Stimulated activated CD4-positive, alpha-beta T cell treated with anti-CD3 and anti-CD28 coated beads, Interleukin-4, amount 100 ng/mL, for 24 hours (primary cell): ENCODE measurements at regions not wholly inside any gene's neighbourhood (a gene's known extent, or its start where the extent isn't known, plus 50 kb on each side); places are given as distances from the start of the nearest gene placed in this dataset.

ENCODE experiments used
- DNase-seq: peaks from one replicate; pipeline ENCODE4 v3.0.0-alpha.2; 2020

- DNase-seq, result no peak
Measured at GRCh38 chr1:189438808-189439207, 1038.9 kb downstream of the BRINP3 start.

DNA sequence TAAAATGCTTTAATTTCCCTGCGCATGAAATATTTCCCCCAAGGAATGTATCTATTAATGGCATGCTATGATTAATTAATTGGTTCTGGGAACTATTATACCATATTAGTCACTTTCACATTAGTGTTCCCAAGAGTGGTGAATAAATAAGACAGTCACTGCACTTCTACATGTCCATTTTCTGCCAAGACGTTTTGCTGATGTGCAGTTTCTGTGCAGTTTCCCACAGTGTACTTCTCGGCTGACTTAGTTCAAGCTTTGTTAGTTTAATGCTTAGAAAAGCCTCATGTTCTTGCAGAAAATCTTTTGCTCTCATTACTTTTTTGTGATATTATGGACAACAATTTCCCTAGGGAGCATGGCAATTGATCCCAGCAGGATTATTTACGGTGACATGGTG lies 1014.5 kb downstream of the BRINP3 start:
- no peak for DNase-seq

GRCh38 chr1:189496768-189497167 lies 980.9 kb downstream of the BRINP3 start:
- no peak for DNase-seq

DNA sequence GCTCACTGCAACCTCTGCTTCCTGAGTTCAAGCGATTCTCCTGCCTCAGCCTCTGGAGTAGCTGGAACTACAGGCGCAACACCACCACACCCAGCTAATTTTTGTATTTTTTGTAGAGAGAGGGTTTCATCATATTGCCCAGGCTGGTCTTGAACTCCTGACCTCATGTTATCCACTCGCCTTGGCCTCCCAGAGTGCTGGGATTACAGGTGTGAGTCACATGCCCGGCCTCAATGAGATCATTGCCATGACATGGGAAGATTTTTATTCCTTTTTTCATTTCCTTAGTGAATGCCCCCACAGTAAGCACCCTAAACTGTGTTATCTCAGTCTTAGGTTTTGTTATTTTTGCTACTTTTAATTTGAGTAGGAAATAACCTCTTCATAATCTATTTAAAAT lies 977.9 kb downstream of the BRINP3 start:
- no peak for DNase-seq

- no peak for DNase-seq
Measured at GRCh38 chr1:189500778-189501177, 976.9 kb downstream of the BRINP3 start.

GRCh38 chr1:189510827-189511226 lies 966.8 kb downstream of the BRINP3 start:
- DNase-seq, result no peak

GRCh38 chr1:189513091-189513490 lies 964.6 kb downstream of the BRINP3 start:
- no peak for DNase-seq

GRCh38 chr1:189522441-189522840 lies 955.2 kb downstream of the BRINP3 start:
- DNase-seq, result no peak

GRCh38 chr1:189524501-189524900 lies 953.2 kb downstream of the BRINP3 start:
- no peak for DNase-seq

DNA sequence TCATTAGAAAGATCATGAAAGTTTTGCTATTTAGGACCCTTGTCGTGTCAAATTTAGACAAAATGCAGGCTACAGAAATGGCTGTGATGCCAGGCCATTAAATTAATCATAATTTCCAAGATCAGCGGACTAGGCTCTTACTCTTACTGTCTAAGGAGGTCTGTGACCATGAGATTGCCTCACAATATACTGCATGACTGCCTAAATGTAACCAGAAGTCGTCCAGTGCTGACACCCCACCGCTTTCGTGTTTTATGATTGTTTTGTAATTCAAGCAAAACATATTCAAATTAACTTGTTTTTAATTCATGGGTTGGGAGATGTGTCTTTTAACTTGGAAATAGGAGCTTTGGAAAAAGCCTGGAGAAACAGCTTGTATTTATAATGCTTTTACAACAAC lies 947.5 kb downstream of the BRINP3 start:
- DNase-seq, result no peak

DNA sequence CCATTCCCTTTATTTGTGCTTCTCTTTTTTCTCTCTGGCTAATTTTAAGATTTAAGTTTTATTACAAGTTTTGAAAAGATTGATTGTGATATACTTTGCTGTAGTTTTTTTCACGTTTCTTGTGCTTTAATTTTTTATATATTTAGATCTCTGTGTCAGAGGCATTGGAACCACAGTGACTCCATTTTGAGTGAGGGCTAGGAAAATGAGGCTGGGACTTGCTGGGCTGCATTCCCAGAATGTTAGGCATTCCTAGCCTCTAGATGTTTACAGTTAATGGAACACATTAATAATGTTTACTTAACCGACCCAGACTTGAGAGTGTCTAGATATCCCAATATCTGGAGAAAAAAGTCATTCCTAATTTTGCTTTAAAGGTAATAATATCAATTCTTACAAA lies 939.4 kb downstream of the BRINP3 start:
- no peak for DNase-seq

DNA sequence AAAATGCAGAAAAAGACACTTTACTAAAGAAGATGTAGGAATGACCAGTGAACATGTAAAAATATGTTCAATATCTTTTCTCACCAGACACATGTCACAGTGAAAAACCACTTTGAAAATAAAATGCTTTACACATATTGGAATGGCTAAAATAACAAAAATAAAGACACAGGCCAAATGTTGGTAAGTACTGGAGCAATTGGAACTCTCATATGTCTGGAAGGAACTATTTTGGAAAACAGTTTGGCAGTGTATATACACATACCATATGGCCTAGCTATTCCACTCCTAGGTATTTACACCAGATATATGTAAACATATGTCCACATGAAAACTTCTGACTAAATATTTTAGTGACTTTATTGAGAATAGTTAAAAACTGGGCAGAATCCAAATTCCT lies 927.2 kb downstream of the BRINP3 start:
- DNase-seq, result no peak

GRCh38 chr1:189563784-189564183 lies 913.9 kb downstream of the BRINP3 start:
- no peak for DNase-seq

GRCh38 chr1:189567890-189568289 lies 909.8 kb downstream of the BRINP3 start:
- DNase-seq, result no peak

DNA sequence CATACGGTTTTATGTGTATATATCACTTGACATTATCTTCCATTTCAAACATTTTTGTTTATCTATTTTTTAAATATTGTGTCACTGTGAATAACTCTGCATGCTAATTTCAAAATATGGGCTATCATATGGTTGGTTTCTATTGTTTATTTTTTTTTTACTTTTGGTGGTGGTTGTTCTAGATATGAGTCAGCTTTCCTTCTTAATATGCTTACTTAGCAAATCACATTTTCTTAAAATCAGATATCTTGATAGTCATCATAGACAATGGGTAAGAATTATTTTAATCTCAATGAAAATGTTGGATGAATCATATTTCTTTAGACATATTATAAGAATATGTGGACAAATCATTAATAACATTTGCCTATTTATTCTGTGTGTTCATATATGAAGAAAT lies 881.5 kb downstream of the BRINP3 start:
- no peak for DNase-seq

DNA sequence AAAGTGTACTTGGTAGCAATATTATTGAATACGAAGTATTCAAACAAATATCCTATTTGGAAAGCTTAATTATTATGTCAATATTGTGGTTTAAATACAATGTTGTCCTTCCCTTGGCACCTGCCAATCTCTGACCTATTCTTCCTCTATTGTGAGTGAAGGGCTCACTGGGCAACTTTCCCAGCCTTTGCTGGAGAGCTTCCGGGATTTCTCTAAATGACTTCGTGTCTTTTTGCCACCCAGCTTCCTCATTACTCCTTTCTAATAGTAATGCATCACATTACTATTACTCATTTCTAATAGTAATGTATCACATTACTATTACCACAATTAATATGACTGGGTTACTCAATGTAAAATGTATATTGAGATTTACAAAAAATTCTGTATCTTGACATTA lies 880.6 kb downstream of the BRINP3 start:
- DNase-seq, result no peak

DNA sequence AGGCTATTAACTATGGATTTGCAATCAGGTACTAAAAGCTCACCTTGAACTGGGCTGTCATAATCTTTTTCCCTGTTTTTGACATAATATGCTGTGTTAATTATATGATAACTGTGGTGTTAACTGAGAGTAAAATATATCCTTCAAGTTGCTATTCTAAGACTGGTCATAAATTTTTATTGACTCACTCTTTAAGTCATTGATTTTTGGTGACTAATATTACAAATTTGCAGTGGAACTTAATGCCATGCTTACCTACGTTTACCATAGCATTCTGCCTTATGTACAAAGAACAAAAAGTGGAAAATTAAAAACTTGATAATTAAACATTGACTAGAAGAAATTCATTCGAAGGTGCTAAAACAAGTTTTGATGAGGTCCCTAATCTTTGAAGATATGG lies 872.4 kb downstream of the BRINP3 start:
- DNase-seq, result no peak

- DNase-seq, result no peak
Measured at GRCh38 chr1:189606047-189606446, 871.6 kb downstream of the BRINP3 start.

DNA sequence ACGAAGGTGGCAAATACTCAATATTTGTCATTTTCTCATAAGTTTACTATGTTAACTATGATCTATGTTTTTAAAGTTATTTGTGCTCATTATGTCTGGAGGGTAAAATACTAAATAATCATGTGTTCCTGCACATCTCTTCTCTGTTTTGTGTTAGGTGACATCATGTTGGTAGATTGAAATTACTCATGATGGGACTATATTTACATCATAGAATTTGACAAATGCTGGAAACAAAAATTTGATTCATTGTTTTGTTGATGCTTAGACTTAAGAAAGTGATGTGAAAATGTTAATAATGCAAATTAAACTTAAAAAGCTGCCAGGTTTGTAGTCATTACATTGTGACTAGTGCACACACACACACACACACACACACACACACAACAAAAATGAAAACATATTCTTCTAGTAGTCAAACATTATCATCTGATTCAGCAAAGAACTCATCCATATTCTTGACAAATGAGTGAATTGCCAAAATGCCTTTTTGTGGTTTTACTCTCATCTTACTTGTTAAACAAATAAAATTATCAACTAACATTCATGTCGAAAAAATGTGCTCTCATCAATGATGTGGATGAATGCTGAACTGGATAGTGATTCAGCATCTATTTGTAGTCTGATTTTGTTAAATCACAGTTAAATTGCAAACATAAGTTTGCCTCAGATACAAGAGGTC lies 870.7 kb downstream of the BRINP3 start:
- DNase-seq, result no peak

- DNase-seq, result no peak
Measured at GRCh38 chr1:189607477-189608096, 870.1 kb downstream of the BRINP3 start.

GRCh38 chr1:189609167-189609566 lies 868.5 kb downstream of the BRINP3 start:
- no peak for DNase-seq

DNA sequence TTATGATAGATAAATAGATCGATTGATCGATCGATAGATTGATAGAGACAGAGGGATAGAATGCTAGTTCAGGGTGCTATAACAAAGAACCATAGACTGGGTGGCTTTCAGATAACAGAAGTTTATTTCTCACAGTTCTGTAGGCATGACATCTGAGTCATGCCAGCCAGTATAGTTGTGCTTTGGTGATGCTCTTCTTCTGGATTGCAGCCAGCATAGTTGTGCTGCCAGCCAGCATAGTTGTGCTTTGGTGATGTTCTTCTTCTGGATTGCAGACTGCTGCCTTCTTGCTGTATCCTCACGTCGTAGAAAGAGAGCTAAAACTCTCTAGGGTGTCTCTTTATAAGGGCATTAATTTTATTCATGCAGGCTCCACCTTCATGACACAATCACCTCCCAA lies 860.8 kb downstream of the BRINP3 start:
- DNase-seq, result no peak

DNA sequence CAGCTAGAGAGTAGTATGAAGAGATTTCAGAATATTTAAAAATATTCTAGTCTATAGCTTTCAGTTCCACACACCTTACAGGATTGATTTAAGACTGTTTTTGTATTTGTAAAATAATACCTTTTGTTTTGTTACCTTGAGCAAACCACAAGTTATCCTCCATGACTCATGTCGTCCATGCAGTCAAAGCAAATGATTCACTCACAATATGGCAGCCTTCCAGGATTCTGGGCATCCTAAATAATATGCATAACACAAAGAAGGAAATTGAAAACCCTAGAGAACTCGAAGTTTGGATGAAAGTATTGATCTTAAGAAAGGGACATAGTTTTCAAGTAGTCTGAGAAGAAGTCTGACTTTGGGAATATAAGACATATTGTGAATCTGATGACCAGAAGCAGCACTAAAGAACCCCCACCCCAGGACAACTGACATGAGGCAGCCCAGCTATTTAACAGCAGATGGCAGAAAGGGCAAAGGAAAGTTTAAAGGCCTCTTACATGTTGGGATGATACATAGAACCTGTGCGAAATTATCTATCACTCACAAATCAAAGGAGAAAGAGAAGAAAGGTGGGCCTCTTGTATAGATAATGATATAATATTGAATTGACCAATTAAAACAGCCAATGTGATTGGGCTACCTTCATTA lies 857.9 kb downstream of the BRINP3 start:
- no peak for DNase-seq

DNA sequence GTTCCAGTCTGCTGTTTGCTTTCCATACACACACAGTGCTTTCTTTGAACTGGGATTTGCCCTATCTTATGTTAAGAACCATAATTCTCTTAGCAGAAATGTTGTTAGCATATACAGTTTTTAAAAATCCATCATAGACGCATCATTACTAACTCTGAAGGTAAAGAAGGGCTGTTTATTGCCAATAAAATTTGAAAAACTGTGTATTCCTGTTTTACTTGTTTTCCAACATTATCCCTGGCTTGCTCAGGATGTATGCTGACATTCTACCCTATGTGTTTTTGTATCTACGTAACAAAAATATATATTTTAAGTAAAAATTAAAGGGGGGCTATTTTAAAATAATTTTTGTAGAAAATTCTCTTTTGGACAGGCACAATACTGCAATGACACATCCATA lies 857.2 kb downstream of the BRINP3 start:
- no peak for DNase-seq

GRCh38 chr1:189623336-189623735 lies 854.3 kb downstream of the BRINP3 start:
- DNase-seq, result no peak
